SK-N-SH (cell line): ENCODE measurements at regions not wholly inside any gene's neighbourhood (a gene's known extent, or its start where the extent isn't known, plus 50 kb on each side); places are given as distances from the start of the nearest gene placed in this dataset.

Source experiments
- CTCF ChIA-PET: fragments of 300-600, 350-600 bp; formaldehyde crosslinking; extraction: SDS; loops from one replicate; lab custom pipeline; 2021; lab: Yijun Ruan, JAX
- POLR2A ChIA-PET: fragments of 350-600 bp; sonication (Branson Sonifier 250); formaldehyde crosslinking; extraction: SDS; loops from one replicate; lab custom pipeline; 2020; ENCODE audit warnings: antibody characterized with exemption, inconsistent platforms; lab: Yijun Ruan, JAX
- DNase-seq: peaks from one replicate; pipeline ENCODE4 v3.0.0; 2012
- H2AFZ ChIP-seq: fragments of 200-600 bp; sonication (generic); 2 replicates; pipeline ENCODE4 v1.8.1; 2016; ENCODE audit warnings: antibody characterized with exemption, mild to moderate bottlenecking, low read depth
- H3F3A ChIP-seq: fragments of 200-600 bp; sonication (generic); replicated peaks from 2 replicates; pipeline ENCODE3; 2016; ENCODE audit warnings: antibody characterized with exemption, mild to moderate bottlenecking; ENCODE audit not compliant: insufficient read depth
- H3K27ac ChIP-seq, 2 experiments: fragments of 200-500 bp in 1 of 2; fragments of 200-600 bp in 1 of 2; sonication (Bioruptor generic) in 1 of 2; sonication (generic), shearing (Covaris generic) in 1 of 2; 2 replicates each; pipeline versions ENCODE4 v1.5.1 to v1.6.1; 2014 to 2016; ENCODE audit warnings: low read depth in 2 of 2, inconsistent platforms in 1 of 2, low read length in 1 of 2, mild to moderate bottlenecking in 1 of 2, mixed read lengths in 1 of 2
- H3K27me3 ChIP-seq: fragments of 200-600 bp; sonication (generic), shearing (Covaris generic); 2 replicates; pipeline ENCODE4 v1.6.1; 2016; ENCODE audit warnings: mixed run types; ENCODE audit not compliant: insufficient read depth
- H3K36me3 ChIP-seq, 2 experiments: fragments of 200-500 bp in 1 of 2; fragments of 200-600 bp in 1 of 2; sonication (Bioruptor generic) in 1 of 2; sonication (generic) in 1 of 2; replicated peaks in 1 of 2; 2 replicates each; pipeline versions ENCODE3 to v1.5.1; 2014 to 2016; ENCODE audit warnings: low read length in 1 of 2, mild to moderate bottlenecking in 1 of 2; ENCODE audit not compliant: insufficient read depth in 2 of 2, control insufficient read depth in 1 of 2
- H3K4me1 ChIP-seq, 2 experiments: fragments of 200-500 bp in 1 of 2; fragments of 200-600 bp in 1 of 2; sonication (Bioruptor generic) in 1 of 2; sonication (generic), shearing (Covaris generic) in 1 of 2; 2 replicates each; pipeline versions ENCODE4 v1.5.1 to v1.6.1; 2014 to 2016; ENCODE audit warnings: low read depth in 1 of 2, low read length in 1 of 2, mixed run types in 1 of 2; ENCODE audit not compliant: insufficient read depth in 2 of 2, control insufficient read depth in 1 of 2
- H3K4me2 ChIP-seq: fragments of 200-600 bp; sonication (generic), shearing (Covaris generic); 2 replicates; pipeline ENCODE4 v1.6.1; 2017; ENCODE audit warnings: mixed run types
- H3K4me3 ChIP-seq, 2 experiments: fragments of 200-500 bp in 1 of 2; fragments of 200-600 bp in 1 of 2; sonication (Bioruptor generic) in 1 of 2; sonication (generic), shearing (Covaris generic) in 1 of 2; 2 replicates each; pipeline versions ENCODE4 v1.5.1 to v1.8.1; 2014 to 2016; ENCODE audit warnings: low read depth in 2 of 2, inconsistent platforms in 1 of 2, low read length in 1 of 2, mild to moderate bottlenecking in 1 of 2, mixed read lengths in 1 of 2, moderate library complexity in 1 of 2
- H3K79me2 ChIP-seq: fragments of 200-600 bp; sonication (generic); 2 replicates; pipeline ENCODE4 v1.8.1; 2017; ENCODE audit warnings: mild to moderate bottlenecking; ENCODE audit not compliant: insufficient read depth
- H3K9ac ChIP-seq: fragments of 200-600 bp; sonication (generic); 2 replicates; pipeline ENCODE4 v1.6.1; 2017; ENCODE audit warnings: mixed run types
- H3K9me2 ChIP-seq: fragments of 200-600 bp; sonication (generic); 2 replicates; pipeline ENCODE4 v1.6.1; 2017; ENCODE audit warnings: mixed run types
- H3K9me3 ChIP-seq: fragments of 200-600 bp; sonication (generic); 2 replicates; pipeline ENCODE4 v1.6.1; 2017; ENCODE audit warnings: mixed run types, mild to moderate bottlenecking, moderate library complexity
- H4K20me1 ChIP-seq: fragments of 200-600 bp; sonication (generic); 2 replicates; pipeline ENCODE4 v1.6.1; 2017; ENCODE audit warnings: mild to moderate bottlenecking, mixed run types; ENCODE audit not compliant: insufficient read depth
- CTCF ChIP-seq: fragments of 200-600 bp; sonication (generic); IDR thresholded peaks from 2 replicates; pipeline ENCODE4 v1.6.1; 2017; ENCODE audit warnings: antibody characterized with exemption, mild to moderate bottlenecking, moderate library complexity
- ELF1 ChIP-seq: IDR thresholded peaks from 2 replicates; pipeline ENCODE4 v1.4.0; 2012
- FOSL2 ChIP-seq: IDR thresholded peaks from 2 replicates; pipeline ENCODE4 v1.4.0; 2012; ENCODE audit warnings: low read depth, mild to moderate bottlenecking, moderate library complexity, borderline replicate concordance
- FOXM1 ChIP-seq: IDR thresholded peaks from 2 replicates; pipeline ENCODE4 v1.4.0; 2012; ENCODE audit warnings: low read depth, mild to moderate bottlenecking
- GABPA ChIP-seq: IDR thresholded peaks from 2 replicates; pipeline ENCODE4 v1.4.0; 2012; ENCODE audit warnings: low read depth, mild to moderate bottlenecking
- GATA2 ChIP-seq: sonication (generic); formaldehyde crosslinking; IDR thresholded peaks from 2 replicates; pipeline ENCODE4 v1.5.0; 2020; ENCODE audit warnings: mild to moderate bottlenecking, missing genetic modification reagents
- IRF3 ChIP-seq: fragments of 150-350 bp; IDR thresholded peaks from 2 replicates; pipeline ENCODE4 v1.6.1; 2016; ENCODE audit warnings: mild to moderate bottlenecking, low read depth, low read length
- MAX ChIP-seq: IDR thresholded peaks from 2 replicates; pipeline ENCODE4 v1.4.0; 2012; ENCODE audit warnings: low read depth
- MEF2A ChIP-seq: IDR thresholded peaks from 2 replicates; pipeline ENCODE4 v1.4.0; 2012; ENCODE audit warnings: low read depth, borderline replicate concordance
- PBX3 ChIP-seq: IDR thresholded peaks from 2 replicates; pipeline ENCODE4; 2012
- POLR2AphosphoS5 ChIP-seq: IDR thresholded peaks from 2 replicates; pipeline ENCODE4 v1.6.1; 2012; ENCODE audit warnings: low read depth, low read length
- RFX5 ChIP-seq: IDR thresholded peaks from 2 replicates; pipeline ENCODE4 v1.6.1; 2012; ENCODE audit warnings: mild to moderate bottlenecking, improper control_type of control experiment, low read length
- USF1 ChIP-seq: IDR thresholded peaks from 2 replicates; pipeline ENCODE4 v1.4.0; 2012; ENCODE audit warnings: low read depth, borderline replicate concordance
- USF2 ChIP-seq: fragments of 150-350 bp; IDR thresholded peaks from 2 replicates; pipeline ENCODE4 v1.6.1; 2017; ENCODE audit warnings: antibody characterized with exemption, low read length, low read depth, borderline replicate concordance
- WGBS: methylation state at CpG from one replicate; pipeline ENCODE4 v1.1.6; 2017; ENCODE audit warnings: low lambda C conversion rate; 5-methylcytosine and 5-hydroxymethylcytosine counted together

- no peaks in the 10 kb centered on the region for H3K27me3 ChIP-seq
- H3K27ac ChIP-seq: no peak overlapping the region
- TF ChIP-seq MAX (no peak), FOXM1 (no peak), ELF1 (no peak), FOSL2 (no peak), RFX5 (no peak), PBX3 (no peak), CTCF (no peak), GABPA (no peak), USF1 (no peak), IRF3 (no peak), POLR2AphosphoS5 (no peak), GATA2 (no peak), USF2 (no peak), MEF2A (no peak)
- no peaks in the 10 kb centered on the region for H3F3A ChIP-seq
- H3K9me2 ChIP-seq: no peaks in the 10 kb centered on the region
- H2AFZ ChIP-seq: no peak overlapping the region
- no peaks in the 10 kb centered on the region for H4K20me1 ChIP-seq
- no peak overlapping the region for H3K4me3 ChIP-seq
- no peaks in the 10 kb centered on the region for H3K79me2 ChIP-seq
- POLR2A ChIA-PET: no interaction called here
- H3K9ac ChIP-seq: no peak overlapping the region
- H3K4me1 ChIP-seq: peaks cover 0 to 2% of the 10 kb centered on the region in 2 experiments; a peak in 1 of 4 replicates
- CTCF ChIA-PET: interaction anchor here (1.6 kb wide), 1 partner anchor 11 kb away, joined by 3 read pairs; no protein-coding TSS in a partner anchor
- DNase-seq: no peak
- H3K4me2 ChIP-seq: no peak overlapping the region
- H3K36me3 ChIP-seq: no peaks in the 10 kb centered on the region
- no peaks in the 10 kb centered on the region for H3K9me3 ChIP-seq
- WGBS: 11% methylated on average over 4 of the region's 4 CpGs
Observed at GRCh38 chr19:30923621-30924020, 425.6 kb downstream of the TSHZ3 start.
